ENCODE measurements at regions not wholly inside any gene's neighbourhood (a gene's known extent, or its start where the extent isn't known, plus 50 kb on each side); places are given as distances from the start of the nearest gene placed in this dataset.

DNA sequence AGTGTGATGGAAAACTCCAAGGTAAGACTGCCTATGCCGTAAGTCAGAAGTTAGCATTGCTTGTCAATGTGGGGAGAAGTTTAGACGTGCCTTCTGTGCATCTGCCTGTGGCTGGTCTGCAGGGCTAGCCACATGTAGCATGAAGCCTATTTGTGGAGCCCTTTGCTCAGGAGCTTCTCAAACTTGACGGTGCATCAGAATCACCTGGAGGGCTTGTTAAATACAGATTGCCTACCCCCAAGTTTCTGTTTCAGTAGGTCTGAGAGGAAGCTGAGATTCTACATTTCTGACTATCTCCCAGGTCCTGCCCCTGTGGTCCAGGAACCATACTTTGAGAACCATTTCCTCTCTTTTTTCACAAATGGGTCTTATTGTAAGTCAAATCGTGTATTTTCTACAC, 292.1 kb upstream of the TPM1 start:
- 100% methylated on average over 1 of the region's 4 CpGs for WGBS (ENCODE audit: insufficient coverage, low lambda C conversion rate)
- H3K4me3 ChIP-seq (ENCODE audit: low read length): no peak overlapping the region
- H3K27ac ChIP-seq (ENCODE audit: low read length): no peak overlapping the region
- no peak for DNase-seq
- H3K27me3 ChIP-seq (ENCODE audit: control insufficient read depth, insufficient read depth, low read length): no peaks in the 10 kb centered on the region
- peaks cover 55% of the 10 kb centered on the region for H3K36me3 ChIP-seq (ENCODE audit: control insufficient read depth, insufficient read depth, low read length)
- no peaks in the 10 kb centered on the region for H3K9me3 ChIP-seq (ENCODE audit: control insufficient read depth, low read depth, low read length)
- H3K4me1 ChIP-seq (ENCODE audit: control insufficient read depth, insufficient read depth, low read length): no peaks in the 10 kb centered on the region

DNA sequence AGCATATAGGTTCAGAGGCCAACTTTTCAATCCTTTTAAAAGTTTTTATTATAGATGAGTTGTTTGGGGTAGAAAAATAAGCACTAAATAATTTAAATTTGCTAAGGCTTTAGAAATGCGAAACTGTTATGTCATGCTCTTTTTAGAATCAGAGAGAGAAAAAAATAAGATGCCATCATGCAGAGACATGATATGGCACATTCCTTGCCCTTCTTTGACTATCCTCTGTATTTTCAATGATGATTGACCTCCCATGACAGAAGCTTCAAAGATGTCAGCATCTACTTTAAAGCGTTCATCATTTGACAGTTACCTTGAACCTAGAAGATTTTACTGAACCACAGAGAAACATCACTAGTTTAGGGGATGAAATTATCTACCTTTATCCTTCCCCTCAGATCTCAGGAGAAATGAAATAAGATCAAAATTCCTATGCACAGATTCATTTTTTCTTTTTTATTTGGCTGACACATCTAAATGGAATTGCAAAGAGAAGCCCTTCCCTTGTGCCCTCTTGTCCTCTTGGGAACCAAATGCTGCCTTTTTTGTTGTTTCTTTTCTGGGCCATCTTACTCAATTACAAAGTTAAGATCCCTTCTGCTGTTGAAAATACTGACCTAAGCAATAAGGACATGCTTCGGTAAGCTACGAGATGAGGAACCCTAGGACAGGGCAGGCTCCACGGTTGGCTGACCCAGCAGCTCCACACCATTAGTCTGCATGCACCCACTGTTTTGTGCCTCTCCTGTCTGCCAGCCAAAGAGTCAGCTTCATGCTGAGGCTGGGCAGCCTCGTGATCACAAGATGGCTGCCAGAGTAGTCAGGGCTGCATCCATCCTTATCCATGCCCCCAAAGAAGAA, 289.7 kb upstream of the TPM1 start:
- Histone ChIP-seq H3K4me3 (ENCODE audit: low read length) (no peak overlapping the region), H3K27ac (ENCODE audit: low read length) (no peak overlapping the region), H3K36me3 (ENCODE audit: control insufficient read depth, insufficient read depth, low read length) (peaks cover 73% of the 10 kb centered on the region), H3K9me3 (ENCODE audit: control insufficient read depth, low read depth, low read length) (no peaks in the 10 kb centered on the region), H3K4me1 (ENCODE audit: control insufficient read depth, insufficient read depth, low read length) (no peaks in the 10 kb centered on the region), H3K27me3 (ENCODE audit: control insufficient read depth, insufficient read depth, low read length) (no peaks in the 10 kb centered on the region)
- DNase-seq: no peak
- WGBS (ENCODE audit: insufficient coverage, low lambda C conversion rate): 92% methylated on average over 2 of the region's 6 CpGs

DNA sequence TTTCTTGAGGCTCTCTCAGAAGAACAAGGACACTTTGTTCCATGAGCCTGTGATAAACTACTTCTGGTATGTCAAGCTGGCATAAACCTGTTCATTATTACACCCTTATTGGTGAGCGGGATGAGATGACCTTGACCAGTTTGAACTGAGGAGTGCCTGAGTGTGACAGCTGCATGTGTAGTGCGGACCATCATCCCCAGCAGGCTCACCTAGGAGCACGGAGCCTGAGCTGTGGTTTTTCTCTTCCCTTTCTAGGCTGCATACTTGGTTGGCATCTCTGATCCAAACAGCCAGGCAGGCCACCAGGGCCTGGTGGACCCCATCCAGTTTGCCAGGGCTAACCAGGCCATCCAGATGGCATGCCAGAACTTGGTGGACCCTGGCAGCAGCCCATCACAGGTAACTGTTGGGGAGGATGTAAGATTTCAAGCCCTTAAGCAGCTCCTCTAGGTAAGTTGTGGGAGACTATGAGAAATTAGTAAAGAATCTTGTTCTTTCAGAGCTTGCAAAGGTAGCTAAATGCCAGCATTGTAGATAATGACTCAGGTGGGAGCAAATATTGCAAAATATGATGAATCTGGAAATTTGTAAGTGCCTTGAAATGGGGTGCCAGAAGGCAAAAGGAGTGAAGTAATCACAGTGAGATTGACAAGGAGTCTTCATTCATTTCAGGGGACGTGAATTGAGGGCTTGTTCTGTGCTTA, 288.9 kb upstream of the TPM1 start:
- Histone ChIP-seq H3K4me3 (ENCODE audit: low read length) (no peak overlapping the region), H3K4me1 (ENCODE audit: control insufficient read depth, insufficient read depth, low read length) (no peaks in the 10 kb centered on the region), H3K27me3 (ENCODE audit: control insufficient read depth, insufficient read depth, low read length) (no peaks in the 10 kb centered on the region), H3K9me3 (ENCODE audit: control insufficient read depth, low read depth, low read length) (no peaks in the 10 kb centered on the region), H3K36me3 (ENCODE audit: control insufficient read depth, insufficient read depth, low read length) (peaks cover 73% of the 10 kb centered on the region), H3K27ac (ENCODE audit: low read length) (no peak overlapping the region)
- WGBS (ENCODE audit: insufficient coverage, low lambda C conversion rate): no CpG with 5 or more reads among the region's 4 CpGs
- DNase-seq: no peak

DNA sequence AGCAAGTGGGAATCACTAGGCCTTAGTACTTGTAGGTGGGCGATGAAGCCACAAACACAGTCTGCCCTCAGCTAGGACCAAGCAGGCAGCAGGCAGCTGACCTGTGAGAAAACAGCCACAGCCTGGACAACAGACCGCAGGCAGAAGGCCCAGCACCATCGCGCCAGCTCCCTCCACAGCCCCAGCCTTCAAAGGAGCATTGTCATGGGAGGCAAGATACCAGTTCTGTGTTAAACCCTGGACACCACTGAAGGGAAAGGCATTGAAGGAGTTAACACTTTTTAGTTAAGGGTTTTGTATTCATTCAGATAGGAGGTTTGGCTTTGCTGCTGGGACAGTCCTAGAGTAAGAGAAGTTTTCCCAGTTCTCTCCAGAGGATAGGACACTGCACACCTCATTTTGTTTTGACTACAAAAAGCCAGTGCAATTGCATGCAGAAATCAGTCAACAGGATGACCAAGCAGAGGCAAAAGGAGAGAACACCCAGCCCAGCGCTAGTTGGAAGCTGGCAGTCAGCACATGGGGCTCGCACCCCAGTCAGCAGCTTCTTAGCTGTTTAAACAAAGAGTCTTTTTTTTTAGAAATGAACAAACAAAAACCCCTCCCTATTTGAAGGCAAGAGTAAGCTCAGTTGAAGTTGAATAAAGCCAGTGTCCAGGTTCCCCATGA, 286.1 kb upstream of the TPM1 start:
- WGBS (ENCODE audit: insufficient coverage, low lambda C conversion rate): no CpG with 5 or more reads among the region's 6 CpGs
- no peak for DNase-seq
- Histone ChIP-seq H3K27me3 (ENCODE audit: control insufficient read depth, insufficient read depth, low read length) (no peaks in the 10 kb centered on the region), H3K4me1 (ENCODE audit: control insufficient read depth, insufficient read depth, low read length) (no peaks in the 10 kb centered on the region), H3K4me3 (ENCODE audit: low read length) (no peak overlapping the region), H3K36me3 (ENCODE audit: control insufficient read depth, insufficient read depth, low read length) (peaks cover 62% of the 10 kb centered on the region), H3K27ac (ENCODE audit: low read length) (no peak overlapping the region), H3K9me3 (ENCODE audit: control insufficient read depth, low read depth, low read length) (no peaks in the 10 kb centered on the region)

DNA sequence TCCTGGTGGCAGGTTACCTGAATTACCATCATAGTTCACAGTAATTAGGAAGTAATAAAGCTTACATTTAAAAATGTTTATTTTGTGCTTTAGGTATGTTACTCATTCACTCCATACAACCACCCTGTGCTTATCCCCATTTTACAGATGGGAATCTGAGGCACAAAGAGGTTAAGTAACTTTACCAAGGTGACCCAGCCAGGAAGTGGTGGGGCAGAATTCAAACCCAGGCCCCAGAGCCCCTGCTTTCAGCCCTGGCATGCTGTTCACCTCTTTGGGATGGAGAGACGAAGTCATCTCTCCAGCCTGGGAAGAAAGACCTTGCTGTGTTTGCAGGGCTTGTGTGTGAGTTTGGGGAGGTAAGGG, 285.6 kb upstream of the TPM1 start:
- Histone ChIP-seq H3K9me3 (ENCODE audit: control insufficient read depth, low read depth, low read length) (no peaks in the 10 kb centered on the region), H3K4me1 (ENCODE audit: control insufficient read depth, insufficient read depth, low read length) (no peaks in the 10 kb centered on the region), H3K4me3 (ENCODE audit: low read length) (no peak overlapping the region), H3K36me3 (ENCODE audit: control insufficient read depth, insufficient read depth, low read length) (peaks cover 66% of the 10 kb centered on the region), H3K27ac (ENCODE audit: low read length) (no peak overlapping the region), H3K27me3 (ENCODE audit: control insufficient read depth, insufficient read depth, low read length) (no peaks in the 10 kb centered on the region)
- no CpG with 5 or more reads among the region's 1 CpG for WGBS (ENCODE audit: insufficient coverage, low lambda C conversion rate)
- no peak for DNase-seq

DNA sequence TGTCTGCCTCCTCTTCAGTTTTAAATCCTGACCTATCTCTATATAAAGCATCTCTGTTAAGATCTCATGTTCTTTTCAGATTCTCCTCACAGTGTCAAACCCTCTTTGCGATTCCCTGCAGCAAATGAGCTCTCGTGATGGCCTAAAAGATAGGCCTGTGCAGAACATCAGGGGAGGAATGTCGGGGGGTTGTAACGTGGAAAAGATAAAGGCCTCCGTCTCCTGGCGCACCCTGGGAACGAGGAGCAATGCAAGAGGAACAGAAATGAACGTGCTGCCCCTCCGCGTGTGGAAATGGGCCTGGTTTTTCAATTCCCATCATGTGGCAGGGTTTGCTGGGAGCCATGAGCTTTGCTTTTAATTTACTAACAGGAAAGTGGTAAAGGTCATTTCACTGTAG, 285.0 kb upstream of the TPM1 start:
- Histone ChIP-seq H3K27me3 (ENCODE audit: control insufficient read depth, insufficient read depth, low read length) (no peaks in the 10 kb centered on the region), H3K36me3 (ENCODE audit: control insufficient read depth, insufficient read depth, low read length) (peaks cover 67% of the 10 kb centered on the region), H3K4me3 (ENCODE audit: low read length) (no peak overlapping the region), H3K27ac (ENCODE audit: low read length) (no peak overlapping the region), H3K4me1 (ENCODE audit: control insufficient read depth, insufficient read depth, low read length) (no peaks in the 10 kb centered on the region), H3K9me3 (ENCODE audit: control insufficient read depth, low read depth, low read length) (no peaks in the 10 kb centered on the region)
- WGBS (ENCODE audit: insufficient coverage, low lambda C conversion rate): no CpG with 5 or more reads among the region's 10 CpGs
- no peak for DNase-seq

DNA sequence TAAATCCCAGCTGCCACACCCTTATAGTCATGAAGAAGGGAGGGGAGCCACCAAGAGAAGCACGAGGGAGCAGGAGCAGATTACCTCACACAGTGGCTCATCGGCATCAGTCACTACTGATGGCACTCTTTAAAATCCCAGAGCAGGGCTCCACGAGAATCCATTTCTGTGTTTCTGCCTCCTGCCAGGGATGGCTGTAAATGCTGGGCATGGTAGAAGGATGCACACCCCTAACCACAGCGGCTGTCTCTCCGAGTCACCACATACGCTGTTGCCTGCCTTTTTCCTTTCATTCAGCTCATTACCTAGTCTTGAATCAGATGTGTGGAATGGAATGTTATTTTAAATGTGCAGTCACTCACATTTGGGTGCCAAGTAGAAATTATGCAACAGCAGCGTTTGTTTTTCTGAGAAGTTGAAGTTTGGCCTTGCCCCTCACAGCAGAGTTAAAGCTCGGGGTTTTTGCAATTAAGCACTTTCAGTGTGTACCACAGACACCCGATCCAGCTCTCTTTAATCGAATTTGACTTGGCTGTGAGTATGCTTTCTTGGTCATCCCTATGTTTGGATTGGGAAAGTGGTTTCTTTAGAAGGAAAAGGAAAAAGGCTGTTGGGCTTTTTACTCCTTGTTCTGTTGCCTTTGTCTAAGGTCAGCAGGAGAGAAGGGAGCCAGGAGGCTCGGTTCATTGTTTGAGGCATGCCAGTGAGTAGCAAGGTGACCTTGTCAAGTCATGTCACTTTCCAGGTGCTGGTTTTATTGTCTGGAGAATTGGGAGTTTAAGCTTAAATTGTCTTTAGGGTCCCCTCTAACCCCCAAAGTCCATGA, 284.2 kb upstream of the TPM1 start:
- Histone ChIP-seq H3K27ac (ENCODE audit: low read length) (no peak overlapping the region), H3K36me3 (ENCODE audit: control insufficient read depth, insufficient read depth, low read length) (peaks cover 69% of the 10 kb centered on the region), H3K27me3 (ENCODE audit: control insufficient read depth, insufficient read depth, low read length) (no peaks in the 10 kb centered on the region), H3K9me3 (ENCODE audit: control insufficient read depth, low read depth, low read length) (no peaks in the 10 kb centered on the region), H3K4me3 (ENCODE audit: low read length) (no peak overlapping the region), H3K4me1 (ENCODE audit: control insufficient read depth, insufficient read depth, low read length) (no peaks in the 10 kb centered on the region)
- WGBS (ENCODE audit: insufficient coverage, low lambda C conversion rate): no CpG with 5 or more reads among the region's 11 CpGs
- DNase-seq: no peak

DNA sequence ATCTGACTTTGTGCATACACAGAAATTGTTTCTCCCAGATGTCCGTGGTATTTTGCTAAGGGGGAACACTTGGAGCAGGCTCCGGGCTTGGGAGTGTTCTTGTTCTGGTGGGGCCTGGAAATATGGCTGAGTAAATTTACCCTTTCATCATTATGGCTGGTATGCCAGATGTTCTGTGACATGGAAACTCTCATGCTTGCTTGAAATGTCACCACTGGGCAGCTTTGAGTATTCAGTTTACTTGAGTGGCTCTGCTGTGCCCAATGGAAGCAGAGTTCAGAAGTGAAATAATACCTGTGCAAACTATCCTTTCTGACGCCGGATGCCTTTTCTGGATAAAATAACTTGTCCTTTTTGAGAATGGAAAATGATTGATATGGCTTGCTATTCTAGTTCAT, 283.6 kb upstream of the TPM1 start:
- no peak for DNase-seq
- Histone ChIP-seq H3K27me3 (ENCODE audit: control insufficient read depth, insufficient read depth, low read length) (no peaks in the 10 kb centered on the region), H3K27ac (ENCODE audit: low read length) (no peak overlapping the region), H3K36me3 (ENCODE audit: control insufficient read depth, insufficient read depth, low read length) (peaks cover 67% of the 10 kb centered on the region), H3K9me3 (ENCODE audit: control insufficient read depth, low read depth, low read length) (no peaks in the 10 kb centered on the region), H3K4me3 (ENCODE audit: low read length) (no peak overlapping the region), H3K4me1 (ENCODE audit: control insufficient read depth, insufficient read depth, low read length) (no peaks in the 10 kb centered on the region)
- WGBS (ENCODE audit: insufficient coverage, low lambda C conversion rate): no CpG with 5 or more reads among the region's 4 CpGs

DNA sequence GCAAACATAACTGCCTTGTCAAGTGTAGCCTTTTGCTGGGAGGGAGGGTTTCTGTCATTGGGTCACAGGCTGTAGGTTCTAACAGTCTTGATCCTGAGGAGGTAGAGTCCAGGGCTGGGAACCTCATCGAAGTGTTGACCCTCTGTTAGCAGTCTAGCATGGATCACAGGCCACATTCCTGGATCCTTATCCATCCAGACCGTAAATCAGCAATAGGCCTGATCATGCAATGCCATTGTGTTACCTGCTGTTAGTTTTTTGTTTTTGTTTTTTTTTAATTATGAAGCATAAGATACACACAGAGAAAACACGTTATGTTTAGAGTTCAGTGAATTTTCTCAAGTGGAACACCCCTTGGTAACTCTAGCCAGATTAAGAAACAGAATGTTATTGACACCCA, 282.0 kb upstream of the TPM1 start:
- no peak for DNase-seq
- Histone ChIP-seq H3K4me3 (ENCODE audit: low read length) (no peak overlapping the region), H3K27ac (ENCODE audit: low read length) (no peak overlapping the region), H3K27me3 (ENCODE audit: control insufficient read depth, insufficient read depth, low read length) (no peaks in the 10 kb centered on the region), H3K9me3 (ENCODE audit: control insufficient read depth, low read depth, low read length) (no peaks in the 10 kb centered on the region), H3K36me3 (ENCODE audit: control insufficient read depth, insufficient read depth, low read length) (peaks cover 66% of the 10 kb centered on the region), H3K4me1 (ENCODE audit: control insufficient read depth, insufficient read depth, low read length) (no peaks in the 10 kb centered on the region)
- 80% methylated on average over 1 of the region's 3 CpGs for WGBS (ENCODE audit: insufficient coverage, low lambda C conversion rate)

DNA sequence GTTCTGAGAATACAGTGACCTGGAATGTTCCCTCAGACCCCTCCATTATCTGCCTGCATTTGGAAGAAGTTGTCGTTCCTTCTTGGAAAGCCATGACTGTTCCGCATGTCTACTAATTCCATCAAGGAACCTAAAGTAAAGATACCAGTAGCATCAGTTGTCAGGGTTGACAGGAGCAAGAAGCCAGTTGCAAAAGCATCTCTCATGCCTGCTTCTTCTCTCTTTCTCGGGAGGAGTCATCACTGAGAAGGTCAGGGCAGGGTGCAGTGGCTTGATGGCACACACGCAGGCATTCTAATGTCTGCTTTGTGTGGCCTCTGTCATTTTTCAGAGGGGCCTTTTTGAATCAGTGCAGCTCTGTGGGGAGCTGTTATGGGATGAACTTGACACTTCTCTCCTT, 276.6 kb upstream of the TPM1 start:
- Histone ChIP-seq H3K27me3 (ENCODE audit: control insufficient read depth, insufficient read depth, low read length) (no peaks in the 10 kb centered on the region), H3K9me3 (ENCODE audit: control insufficient read depth, low read depth, low read length) (no peaks in the 10 kb centered on the region), H3K4me1 (ENCODE audit: control insufficient read depth, insufficient read depth, low read length) (no peaks in the 10 kb centered on the region), H3K36me3 (ENCODE audit: control insufficient read depth, insufficient read depth, low read length) (peaks cover 83% of the 10 kb centered on the region), H3K4me3 (ENCODE audit: low read length) (no peak overlapping the region), H3K27ac (ENCODE audit: low read length) (no peak overlapping the region)
- no peak for DNase-seq
- no CpG with 5 or more reads among the region's 4 CpGs for WGBS (ENCODE audit: insufficient coverage, low lambda C conversion rate)
